NCI-H1048 (cell line): ENCODE measurements at regions not wholly inside any gene's neighbourhood (a gene's known extent, or its start where the extent isn't known, plus 50 kb on each side); places are given as distances from the start of the nearest gene placed in this dataset.
"Not testable (repeated sequence)": the region's sequence is repeated elsewhere in the genome, so short reads cannot be mapped to it uniquely, and the experiment has no call there.

ENCODE experiments used
- DNase-seq: peaks from one replicate; lab custom pipeline; 2025; lab: John Stamatoyannopoulos, UW

GRCh38 chr1:146641534-146641933 lies 296.6 kb upstream of the NBPF12 start:
- DNase-seq = not testable (repeated sequence)

GRCh38 chr1:146640671-146641070 lies 297.5 kb upstream of the NBPF12 start:
- DNase-seq = not testable (repeated sequence)

- DNase-seq = not testable (repeated sequence)
Measured at GRCh38 chr1:146630302-146630701, 307.8 kb upstream of the NBPF12 start.

GRCh38 chr1:146618582-146618981 lies 319.5 kb upstream of the NBPF12 start:
- not testable (repeated sequence) for DNase-seq

DNA sequence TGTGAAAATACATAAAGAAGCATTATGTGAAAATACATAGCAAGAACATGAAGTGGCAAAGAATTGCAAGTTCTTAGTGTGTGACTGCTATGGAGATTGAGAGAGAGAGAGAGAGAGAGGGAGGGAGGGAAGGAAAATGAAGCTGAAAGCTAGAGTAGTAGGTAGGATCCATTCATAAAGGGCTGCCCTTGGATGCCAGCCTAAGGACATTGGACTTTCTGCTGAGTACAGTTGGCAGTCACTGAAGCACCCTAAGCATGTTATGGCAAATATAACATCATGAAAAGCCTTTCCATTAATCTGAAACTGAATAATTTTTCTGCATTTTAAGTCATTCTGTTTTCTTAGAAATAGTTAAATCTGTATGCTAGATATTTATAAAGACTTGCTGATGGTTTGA lies 333.4 kb upstream of the NBPF12 start:
- DNase-seq = not testable (repeated sequence)

DNA sequence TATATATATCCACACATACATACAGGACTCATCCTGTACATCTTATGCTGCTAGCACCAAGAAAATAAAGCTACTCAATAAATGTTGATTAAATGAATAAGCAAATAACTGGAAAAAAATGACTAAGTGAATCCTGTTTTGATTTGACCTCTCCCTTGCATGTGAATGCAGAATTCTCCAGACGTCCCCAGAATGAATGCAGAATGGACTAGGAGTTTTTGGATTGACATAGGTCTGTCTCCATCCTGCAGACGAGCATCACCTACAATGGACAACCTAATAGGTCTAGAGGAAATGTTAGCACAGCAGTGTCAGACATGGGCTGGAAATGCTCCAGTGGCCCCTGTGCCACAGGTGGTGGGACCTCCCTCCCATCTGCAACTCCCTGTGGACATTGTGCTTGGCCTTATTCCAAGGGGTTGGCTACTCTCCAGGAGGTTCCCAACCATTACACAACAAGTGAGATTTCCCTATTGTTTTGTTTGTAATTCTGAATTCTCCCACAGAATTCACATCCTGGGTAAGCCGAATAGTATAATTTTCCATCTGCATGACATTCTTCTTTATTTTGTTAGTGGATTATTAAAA lies 337.3 kb upstream of the NBPF12 start:
- not testable (repeated sequence) for DNase-seq

GRCh38 chr1:146599906-146600305 lies 338.2 kb upstream of the NBPF12 start:
- not testable (repeated sequence) for DNase-seq

DNA sequence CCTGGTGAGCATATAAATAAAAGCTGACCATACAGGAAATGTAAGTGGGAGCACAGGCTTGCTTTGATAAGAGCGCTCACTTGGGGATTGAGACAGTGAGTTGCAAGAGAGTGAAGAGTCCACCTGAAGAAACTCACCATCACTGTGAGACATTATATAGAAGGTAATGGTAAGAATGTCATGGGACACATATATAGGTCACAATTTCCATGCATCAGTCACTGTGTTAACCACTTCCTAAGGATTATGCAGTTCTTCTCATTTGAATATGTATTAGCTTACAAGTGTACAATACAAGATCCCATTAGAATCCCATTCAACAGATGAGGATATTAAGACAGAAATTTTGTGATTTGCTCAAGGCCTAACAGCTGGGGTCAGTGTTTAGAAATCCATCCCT lies 352.4 kb upstream of the NOTCH2NLA start:
- not testable (repeated sequence) for DNase-seq

DNA sequence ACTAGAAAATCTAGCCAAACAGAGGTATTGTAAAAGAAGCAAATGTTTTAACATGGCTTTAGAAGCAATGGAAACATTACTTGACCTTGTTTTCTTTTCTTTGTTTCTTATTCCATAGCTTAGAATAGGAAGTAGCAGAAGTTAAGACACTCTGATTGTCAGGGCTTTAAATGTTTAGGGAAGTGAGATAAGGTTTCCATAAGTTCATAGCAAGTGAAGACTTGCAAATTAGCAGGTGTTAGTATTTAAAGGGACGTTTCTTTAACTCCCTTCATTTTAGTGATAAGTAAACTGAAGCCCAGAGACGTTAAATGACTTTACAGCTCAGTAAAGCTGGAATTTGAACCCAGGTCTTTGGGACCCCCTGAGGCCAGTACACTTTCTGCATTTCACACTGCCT lies 338.7 kb upstream of the NOTCH2NLA start:
- not testable (repeated sequence) for DNase-seq

DNA sequence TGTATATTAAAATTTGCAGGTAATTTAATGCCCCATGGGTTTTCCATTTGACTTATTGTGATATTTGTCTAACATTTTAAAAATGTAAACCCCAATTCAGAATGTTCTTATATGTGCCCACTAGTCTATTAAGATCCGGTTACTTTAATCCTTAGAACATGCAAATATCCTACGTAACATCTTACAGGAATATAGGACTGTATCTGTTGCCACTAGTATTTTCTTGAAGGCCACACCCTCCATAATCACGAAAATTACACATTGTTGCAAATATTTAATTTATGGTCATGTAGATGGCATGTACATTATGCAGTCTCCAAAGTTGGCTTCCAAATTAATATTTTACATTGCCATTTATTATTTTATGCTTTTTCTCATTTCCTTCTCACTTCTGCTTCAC lies 329.2 kb upstream of the NOTCH2NLA start:
- DNase-seq = not testable (repeated sequence)

DNA sequence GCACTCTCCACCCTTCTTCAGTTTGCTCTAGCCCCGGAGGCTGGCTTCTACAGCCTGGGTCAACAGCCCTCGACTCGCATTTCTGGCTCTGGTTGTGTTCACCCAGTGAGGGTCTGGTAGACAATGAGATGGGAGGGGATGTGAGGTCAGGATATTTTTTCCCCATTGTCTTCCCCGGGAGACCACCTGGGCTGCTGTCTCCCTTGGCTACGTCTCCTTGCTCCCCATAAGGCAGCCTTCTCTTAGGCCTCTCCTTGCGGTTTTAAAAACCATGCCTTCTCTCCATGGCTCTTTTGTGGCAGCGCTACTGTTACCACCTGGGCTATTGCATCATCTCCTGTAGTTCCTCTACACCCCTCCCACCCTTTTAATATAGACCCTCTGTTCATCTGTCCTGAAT lies 327.6 kb upstream of the NOTCH2NLA start:
- DNase-seq = not testable (repeated sequence)

- DNase-seq = not testable (repeated sequence)
Measured at GRCh38 chr1:146552414-146552813, 323.6 kb upstream of the NOTCH2NLA start.

DNA sequence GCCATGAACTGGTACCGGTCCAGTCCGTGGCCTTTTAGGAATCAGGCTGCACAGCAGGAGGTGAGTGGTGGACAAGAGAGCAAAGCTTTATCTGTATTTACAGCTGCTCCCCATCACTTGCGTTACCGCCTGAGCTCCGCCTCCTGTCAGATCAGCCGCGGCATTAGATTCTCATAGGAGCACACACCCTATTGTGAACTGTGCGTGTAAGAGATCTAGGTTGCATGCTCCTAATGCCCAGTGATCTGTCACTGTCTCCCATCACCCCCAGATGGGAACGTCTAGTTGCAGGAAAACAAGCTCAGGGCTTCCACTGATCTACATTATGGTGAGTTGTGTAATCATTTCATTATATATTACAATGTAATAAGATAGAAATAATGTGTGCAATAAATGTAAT lies 319.9 kb upstream of the NOTCH2NLA start:
- not testable (repeated sequence) for DNase-seq

- DNase-seq = not testable (repeated sequence)
Measured at GRCh38 chr1:146546189-146546588, 317.4 kb upstream of the NOTCH2NLA start.

- not testable (repeated sequence) for DNase-seq
Measured at GRCh38 chr1:146537775-146538373, 309.1 kb upstream of the NOTCH2NLA start.

- not testable (repeated sequence) for DNase-seq
Measured at GRCh38 chr1:146536028-146536427, 307.2 kb upstream of the NOTCH2NLA start.

GRCh38 chr1:146535575-146535974 lies 306.8 kb upstream of the NOTCH2NLA start:
- not testable (repeated sequence) for DNase-seq

GRCh38 chr1:146530958-146531357 lies 302.1 kb upstream of the NOTCH2NLA start:
- not testable (repeated sequence) for DNase-seq

DNA sequence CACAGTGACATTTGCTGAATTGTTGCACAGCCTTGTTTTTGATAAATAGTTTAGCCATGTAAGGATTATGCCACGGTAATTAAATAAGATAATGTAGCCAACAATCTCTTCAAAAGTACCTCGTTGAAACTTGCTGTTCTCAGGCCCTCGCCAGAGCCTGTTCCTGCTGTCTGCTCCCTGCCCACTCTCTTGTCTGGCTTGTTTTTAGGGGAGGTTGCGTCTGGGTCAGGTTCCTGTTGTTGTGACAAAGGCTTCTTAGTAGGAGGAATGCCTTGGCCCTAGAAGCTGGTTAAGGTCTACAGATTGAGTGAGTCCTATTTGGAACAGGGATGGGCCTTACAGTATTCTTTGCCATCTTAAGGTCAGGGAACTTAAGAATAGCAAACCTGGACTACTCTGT lies 294.0 kb upstream of the NOTCH2NLA start:
- DNase-seq = not testable (repeated sequence)

GRCh38 chr1:146522345-146522744 lies 293.5 kb upstream of the NOTCH2NLA start:
- DNase-seq = not testable (repeated sequence)

DNA sequence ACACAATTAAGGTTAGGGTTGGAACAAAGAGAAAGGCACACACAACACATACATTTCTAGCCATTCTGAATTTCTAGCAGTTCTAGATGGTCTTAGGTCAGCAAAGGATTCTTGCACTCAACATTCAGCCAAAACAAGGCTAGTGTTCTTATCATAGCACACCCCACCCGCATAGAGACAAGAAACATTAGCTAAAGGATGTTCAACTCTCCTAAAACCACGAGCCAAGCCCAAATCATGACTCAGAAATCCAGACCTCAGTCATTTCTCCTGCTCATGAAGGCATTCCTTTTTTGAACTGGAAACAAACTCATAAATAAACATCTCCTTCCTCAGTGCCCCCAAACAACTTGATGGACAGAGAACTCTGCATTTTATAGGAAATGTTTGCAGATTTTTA lies 293.0 kb upstream of the NOTCH2NLA start:
- DNase-seq = not testable (repeated sequence)

DNA sequence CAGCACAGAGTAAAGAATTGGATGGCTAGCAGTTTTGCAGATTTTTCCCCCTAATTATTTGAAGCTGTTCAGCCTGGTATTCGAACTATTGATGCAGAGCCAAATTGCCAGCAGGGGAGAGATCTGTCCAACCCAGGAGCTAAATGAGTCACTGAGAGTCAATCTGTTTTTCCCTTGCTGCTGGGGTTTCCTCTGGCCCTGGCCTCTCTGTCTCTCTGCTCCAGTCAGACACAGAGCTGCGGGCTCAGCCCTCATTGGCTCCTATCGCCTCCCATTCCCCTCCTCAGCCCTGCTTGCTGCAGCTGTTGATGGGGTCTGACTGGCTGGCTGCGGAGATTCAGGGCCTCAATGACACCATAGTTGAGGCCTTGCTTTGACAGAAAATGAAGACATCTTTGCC lies 284.9 kb upstream of the NOTCH2NLA start:
- DNase-seq = not testable (repeated sequence)

GRCh38 chr1:146511047-146511777 lies 282.4 kb upstream of the NOTCH2NLA start:
- DNase-seq = not testable (repeated sequence)
